Liver (tissue), 8 donors: ENCODE measurements at regions not wholly inside any gene's neighbourhood (a gene's known extent, or its start where the extent isn't known, plus 50 kb on each side); places are given as distances from the start of the nearest gene placed in this dataset.

Experiments used
- DNase-seq: peaks from one replicate; pipeline ENCODE4 v3.0.0-alpha.2; 2017; ENCODE audit warnings: low spot score
- H3K27ac ChIP-seq, 2 donors: one replicate each; pipeline ENCODE4 v1.7.0; 2013; ENCODE audit warnings: inconsistent platforms in 2 of 2, low read length in 2 of 2, control low read depth in 1 of 2, low read depth in 1 of 2, mild to moderate bottlenecking in 1 of 2
- H3K27me3 ChIP-seq, 4 donors: one replicate each; pipeline versions ENCODE4 v1.6.1 to v1.7.0; 2013; ENCODE audit warnings: low read length in 3 of 4, inconsistent platforms in 1 of 4, mild to moderate bottlenecking in 1 of 4, moderate library complexity in 1 of 4; ENCODE audit not compliant: control insufficient read depth in 4 of 4, insufficient read depth in 4 of 4
- H3K36me3 ChIP-seq, 4 donors: one replicate each; pipeline versions ENCODE4 v1.6.1 to v1.7.0; 2013; ENCODE audit warnings: low read length in 3 of 4, mild to moderate bottlenecking in 3 of 4, low read depth in 1 of 4, moderate library complexity in 1 of 4; ENCODE audit not compliant: control insufficient read depth in 4 of 4, insufficient read depth in 3 of 4
- H3K4me1 ChIP-seq, 4 donors: one replicate each; pipeline versions ENCODE4 v1.6.1 to v1.7.0; 2013; ENCODE audit warnings: low read length in 3 of 4, mild to moderate bottlenecking in 3 of 4, moderate library complexity in 1 of 4; ENCODE audit not compliant: control insufficient read depth in 4 of 4, insufficient read depth in 4 of 4
- H3K4me3 ChIP-seq, 3 donors: one replicate each; pipeline versions ENCODE4 v1.6.1 to v1.7.0; 2013; ENCODE audit warnings: low read length in 3 of 3, control low read depth in 1 of 3, low read depth in 1 of 3, mild to moderate bottlenecking in 1 of 3
- H3K9ac ChIP-seq, 2 donors: one replicate each; pipeline ENCODE4 v1.7.0; 2013; ENCODE audit warnings: low read length in 2 of 2, mild to moderate bottlenecking in 2 of 2, moderate library complexity in 2 of 2, control low read depth in 1 of 2, low read depth in 1 of 2
- H3K9me3 ChIP-seq, 4 donors: one replicate each; pipeline versions ENCODE4 v1.6.1 to v1.7.0; 2013; ENCODE audit warnings: low read length in 3 of 4; ENCODE audit not compliant: control insufficient read depth in 4 of 4
- ATF3 ChIP-seq: IDR thresholded peaks from 2 replicates; pipeline ENCODE4 v1.6.1; 2016; ENCODE audit warnings: antibody characterized with exemption
- CTCF ChIP-seq: fragments of 150-350 bp; IDR thresholded peaks from 2 replicates; pipeline ENCODE4 v1.5.1; 2017; ENCODE audit warnings: improper control_type of control experiment, low read depth, low read length; ENCODE audit not compliant: missing input control
- EGR1 ChIP-seq, 2 donors: IDR thresholded peaks; 2 replicates each; pipeline ENCODE4 v1.6.1; 2016 to 2018; ENCODE audit warnings: antibody characterized with exemption in 2 of 2, low read depth in 2 of 2
- FOXA1 ChIP-seq: IDR thresholded peaks from 2 replicates; pipeline ENCODE4 v1.6.1; 2016; ENCODE audit warnings: antibody characterized with exemption
- FOXA2 ChIP-seq: IDR thresholded peaks from 2 replicates; pipeline ENCODE4 v1.6.1; 2016; ENCODE audit warnings: antibody characterized with exemption
- GABPA ChIP-seq, 2 donors: IDR thresholded peaks in 1 of 2; conservative IDR thresholded peaks in 1 of 2; 2 replicates each; pipeline ENCODE4 v1.6.1; 2016; ENCODE audit warnings: antibody characterized with exemption in 2 of 2, mild to moderate bottlenecking in 1 of 2, moderate library complexity in 1 of 2
- HNF4A ChIP-seq, 2 donors: conservative IDR thresholded peaks; 2 replicates each; pipeline ENCODE4 v1.6.1; 2016; ENCODE audit warnings: antibody characterized with exemption in 2 of 2, mild to moderate bottlenecking in 2 of 2
- HNF4G ChIP-seq: IDR thresholded peaks from 2 replicates; pipeline ENCODE4 v1.6.1; 2016; ENCODE audit warnings: antibody characterized with exemption
- JUND ChIP-seq, 2 donors: IDR thresholded peaks; 2 replicates each; pipeline ENCODE4 v1.6.1; 2016; ENCODE audit warnings: antibody characterized with exemption in 2 of 2
- MAX ChIP-seq: IDR thresholded peaks from 2 replicates; pipeline ENCODE4 v1.6.1; 2016; ENCODE audit warnings: antibody characterized with exemption
- NR2F2 ChIP-seq: IDR thresholded peaks from 2 replicates; pipeline ENCODE4 v1.6.1; 2016; ENCODE audit warnings: antibody characterized with exemption
- RAD21 ChIP-seq, 2 donors: IDR thresholded peaks; 2 replicates each; pipeline ENCODE4 v1.6.1; 2016; ENCODE audit warnings: antibody characterized with exemption in 2 of 2, mild to moderate bottlenecking in 2 of 2
- REST ChIP-seq: IDR thresholded peaks from 2 replicates; pipeline ENCODE4 v1.6.1; 2016; ENCODE audit warnings: antibody characterized with exemption, mild to moderate bottlenecking
- RXRA ChIP-seq, 2 donors: IDR thresholded peaks; 2 replicates each; pipeline ENCODE4 v1.6.1; 2017 to 2018; ENCODE audit warnings: antibody characterized with exemption in 2 of 2, mild to moderate bottlenecking in 1 of 2
- TAF1 ChIP-seq: conservative IDR thresholded peaks from 2 replicates; pipeline ENCODE4 v1.6.1; 2016; ENCODE audit warnings: antibody characterized with exemption, mild to moderate bottlenecking
- YY1 ChIP-seq: IDR thresholded peaks from 2 replicates; pipeline ENCODE4 v1.6.1; 2016; ENCODE audit warnings: antibody characterized with exemption, mild to moderate bottlenecking
- ZBTB33 ChIP-seq: IDR thresholded peaks from 2 replicates; pipeline ENCODE4 v1.6.1; 2016; ENCODE audit warnings: antibody characterized with exemption
- WGBS: extraction: QIAGEN DNeasy Blood & Tissue Kit; methylation state at CpG from one replicate; pipeline ENCODE4 v1.1.7; 2013; 5-methylcytosine and 5-hydroxymethylcytosine counted together
- donor health status: healthy.
- donor health status: healthy.
- donor health status: healthy.
- donor health status: healthy.
- donor health status: healthy.

- peaks cover 0 to 2% (median 0%) of the 10 kb centered on the region in 4 donors for H3K27me3 ChIP-seq
- H3K27ac ChIP-seq, result no peak overlapping the region
- TF ChIP-seq HNF4A (conservative IDR thresholded peaks at IDR 0.05), result no peak
- no peak for TF ChIP-seq MAX
- TF ChIP-seq RXRA (IDR thresholded peaks at IDR 0.05), result no peak
- no peak for TF ChIP-seq TAF1
- TF ChIP-seq REST, result no peak
- TF ChIP-seq EGR1 (IDR thresholded peaks at IDR 0.05; ENCODE audit: low read depth in 2 of 2), result no peak
- no peak for TF ChIP-seq RAD21 (IDR thresholded peaks at IDR 0.05)
- TF ChIP-seq CTCF, result no peak
- TF ChIP-seq ZBTB33, result no peak
- no peak for TF ChIP-seq ATF3
- no peak for TF ChIP-seq JUND (IDR thresholded peaks at IDR 0.05)
- TF ChIP-seq GABPA (IDR thresholded peaks at IDR 0.05 in 1 of 2, conservative IDR thresholded peaks at IDR 0.05 in 1 of 2), result no peak
- TF ChIP-seq NR2F2, result no peak
- no peak for TF ChIP-seq HNF4G
- no peak for TF ChIP-seq YY1
- TF ChIP-seq FOXA2, result no peak
- TF ChIP-seq FOXA1, result no peak
- WGBS, result 87% methylated on average over 18 of the region's 18 CpGs
- H3K9ac ChIP-seq, result no peak overlapping the region
- DNase-seq, result no peak
- peaks cover 2 to 8% (median 3%) of the 10 kb centered on the region in 4 donors for H3K9me3 ChIP-seq
- H3K4me3 ChIP-seq, result no peak overlapping the region
- H3K36me3 ChIP-seq, result no peaks in the 10 kb centered on the region
- no peaks in the 10 kb centered on the region for H3K4me1 ChIP-seq
These were observed 220.9 kb downstream of the BRD1 start for GRCh38 chr22:49606562-49607290.
